Chondrocyte (in vitro differentiated cells): ENCODE measurements at regions not wholly inside any gene's neighbourhood (a gene's known extent, or its start where the extent isn't known, plus 50 kb on each side); places are given as distances from the start of the nearest gene placed in this dataset.

Experiments used
- DNase-seq: peaks from one replicate; pipeline ENCODE4 v3.0.0; 2021; ENCODE audit warnings: mixed read lengths, low spot score
- H3K27ac Mint-ChIP-seq: one replicate; pipeline ENCODE4 v1.8.0; 2021; ENCODE audit warnings: mild to moderate bottlenecking, moderate library complexity, mixed read lengths; ENCODE audit not compliant: unreplicated experiment
- H3K27me3 Mint-ChIP-seq: 2 replicates; pipeline ENCODE4 v1.8.0; 2021; ENCODE audit warnings: low read depth, mixed read lengths
- H3K36me3 Mint-ChIP-seq: 2 replicates; pipeline ENCODE4 v1.8.0; 2021; ENCODE audit warnings: low read depth, mixed read lengths
- H3K4me1 Mint-ChIP-seq: 2 replicates; pipeline ENCODE4 v1.8.0; 2021; ENCODE audit warnings: low read depth, mild to moderate bottlenecking, mixed read lengths
- H3K4me3 Mint-ChIP-seq: one replicate; pipeline ENCODE4 v1.8.0; 2021; ENCODE audit warnings: mild to moderate bottlenecking, moderate library complexity, mixed read lengths; ENCODE audit not compliant: unreplicated experiment
- H3K9me3 Mint-ChIP-seq: 2 replicates; pipeline ENCODE4 v1.8.0; 2021; ENCODE audit warnings: low read depth, mixed read lengths
- TF ChIP-seq, protein P1 (sequence below): fragments of 200-600 bp; sonication (generic); IDR thresholded peaks from 2 replicates; pipeline ENCODE4 v1.5.0; 2021; ENCODE audit warnings: antibody characterized with exemption, mild to moderate bottlenecking, moderate library complexity

DNA sequence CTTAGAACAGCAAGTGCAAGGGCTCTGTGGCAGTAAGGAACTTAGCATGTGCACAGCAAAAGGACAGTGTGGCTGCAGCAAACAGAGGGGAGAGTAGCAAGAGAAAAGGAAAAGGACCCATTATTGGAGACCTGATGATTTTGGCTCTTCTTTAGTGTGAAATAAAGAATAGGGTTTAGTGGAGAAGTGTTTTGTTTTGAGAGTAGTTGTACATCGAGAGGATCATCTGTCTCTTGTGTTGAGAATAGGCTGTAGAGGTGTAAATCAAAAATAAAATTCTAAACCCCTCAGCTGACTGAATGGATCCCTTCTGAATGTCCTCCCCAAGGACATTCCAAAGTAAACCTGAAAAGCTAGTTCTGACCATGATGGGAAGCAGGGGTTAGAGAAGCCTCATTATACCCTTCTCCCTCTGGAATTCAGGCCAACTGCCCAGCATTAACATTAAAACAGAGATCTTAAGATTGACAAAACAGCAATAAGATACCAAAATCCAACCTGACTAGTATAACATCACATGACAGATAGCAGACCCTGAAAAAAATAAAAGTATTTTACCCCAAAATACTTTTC lies 73.6 kb upstream of the OBI1 start:
- no peak for DNase-seq
- H3K9me3 Mint-ChIP-seq, result peaks cover 3% of the 10 kb centered on the region
- no peak overlapping the region for H3K27ac Mint-ChIP-seq
- no peaks in the 10 kb centered on the region for H3K36me3 Mint-ChIP-seq
- no peaks in the 10 kb centered on the region for H3K4me1 Mint-ChIP-seq
- H3K4me3 Mint-ChIP-seq, result no peak overlapping the region
- peaks cover 5% of the 10 kb centered on the region for H3K27me3 Mint-ChIP-seq
- TF ChIP-seq, protein P1, sequence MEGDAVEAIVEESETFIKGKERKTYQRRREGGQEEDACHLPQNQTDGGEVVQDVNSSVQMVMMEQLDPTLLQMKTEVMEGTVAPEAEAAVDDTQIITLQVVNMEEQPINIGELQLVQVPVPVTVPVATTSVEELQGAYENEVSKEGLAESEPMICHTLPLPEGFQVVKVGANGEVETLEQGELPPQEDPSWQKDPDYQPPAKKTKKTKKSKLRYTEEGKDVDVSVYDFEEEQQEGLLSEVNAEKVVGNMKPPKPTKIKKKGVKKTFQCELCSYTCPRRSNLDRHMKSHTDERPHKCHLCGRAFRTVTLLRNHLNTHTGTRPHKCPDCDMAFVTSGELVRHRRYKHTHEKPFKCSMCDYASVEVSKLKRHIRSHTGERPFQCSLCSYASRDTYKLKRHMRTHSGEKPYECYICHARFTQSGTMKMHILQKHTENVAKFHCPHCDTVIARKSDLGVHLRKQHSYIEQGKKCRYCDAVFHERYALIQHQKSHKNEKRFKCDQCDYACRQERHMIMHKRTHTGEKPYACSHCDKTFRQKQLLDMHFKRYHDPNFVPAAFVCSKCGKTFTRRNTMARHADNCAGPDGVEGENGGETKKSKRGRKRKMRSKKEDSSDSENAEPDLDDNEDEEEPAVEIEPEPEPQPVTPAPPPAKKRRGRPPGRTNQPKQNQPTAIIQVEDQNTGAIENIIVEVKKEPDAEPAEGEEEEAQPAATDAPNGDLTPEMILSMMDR, result no peak

DNA sequence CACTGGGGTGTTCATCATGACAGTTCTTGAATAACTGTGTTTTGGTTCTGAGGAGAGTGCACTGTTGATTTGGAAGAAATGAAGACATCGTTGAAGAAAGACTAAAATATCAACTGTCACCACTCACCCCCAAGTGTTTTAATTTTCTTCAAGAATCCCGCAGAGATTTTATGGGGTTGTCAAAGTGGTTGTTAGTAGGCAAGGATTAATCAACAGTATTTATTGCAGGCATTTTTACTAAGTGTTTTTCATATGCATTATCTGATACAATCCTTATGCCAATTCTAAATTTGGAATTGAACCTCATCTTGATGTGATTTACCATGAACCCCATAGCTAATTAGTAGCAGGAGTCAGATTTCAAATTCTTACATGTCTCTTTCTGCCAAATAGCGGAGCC lies 63.7 kb upstream of the OBI1 start:
- Mint-ChIP-seq H3K4me3 (no peak overlapping the region), H3K27me3 (peaks cover 6% of the 10 kb centered on the region), H3K27ac (no peak overlapping the region), H3K4me1 (no peaks in the 10 kb centered on the region), H3K9me3 (no peaks in the 10 kb centered on the region), H3K36me3 (no peaks in the 10 kb centered on the region)
- TF ChIP-seq, protein P1, result no peak
- DNase-seq, result no peak

DNA sequence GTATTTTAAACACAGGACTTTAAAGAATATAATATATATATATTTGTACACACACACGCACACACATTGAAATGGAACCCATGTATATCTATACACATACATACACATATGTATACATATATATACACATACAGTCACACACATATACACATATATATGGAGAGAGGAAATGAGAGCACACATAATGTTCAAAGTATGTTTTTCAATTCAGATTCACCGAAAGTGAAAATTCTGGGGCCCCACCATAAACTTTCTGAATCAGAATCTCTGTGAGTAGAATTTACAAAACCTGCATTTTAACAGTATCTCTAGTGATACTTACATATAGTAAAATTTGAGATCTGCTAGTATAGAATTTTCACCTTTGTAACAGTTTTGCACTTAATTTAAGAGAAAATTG lies 60.4 kb upstream of the OBI1 start:
- TF ChIP-seq, protein P1, result no peak
- H3K4me1 Mint-ChIP-seq, result no peaks in the 10 kb centered on the region
- H3K27ac Mint-ChIP-seq, result no peak overlapping the region
- no peaks in the 10 kb centered on the region for H3K36me3 Mint-ChIP-seq
- no peak overlapping the region for H3K4me3 Mint-ChIP-seq
- DNase-seq, result no peak
- H3K27me3 Mint-ChIP-seq, result peaks cover 6% of the 10 kb centered on the region
- no peaks in the 10 kb centered on the region for H3K9me3 Mint-ChIP-seq

DNA sequence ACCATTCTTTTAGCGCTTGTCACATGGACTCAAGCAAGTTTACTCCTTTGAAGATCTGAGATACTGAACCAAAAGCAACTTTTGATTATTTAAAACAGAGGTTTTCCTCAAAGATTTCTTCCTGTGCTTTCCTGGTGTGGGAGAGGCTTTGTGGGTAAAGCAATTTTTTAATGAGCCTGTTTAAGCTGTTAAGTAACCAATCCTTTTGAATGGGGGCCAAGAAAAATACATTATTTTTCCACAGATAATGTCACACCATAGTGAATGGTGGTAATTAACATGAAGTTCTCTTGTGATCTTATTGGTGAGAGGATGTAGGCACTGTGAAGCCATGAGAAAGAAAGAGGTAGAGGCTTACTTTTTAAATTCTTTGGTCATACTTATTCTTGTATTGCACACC lies 55.8 kb upstream of the OBI1 start:
- Mint-ChIP-seq H3K36me3 (no peaks in the 10 kb centered on the region), H3K4me1 (no peaks in the 10 kb centered on the region), H3K4me3 (no peak overlapping the region), H3K9me3 (no peaks in the 10 kb centered on the region), H3K27ac (no peak overlapping the region), H3K27me3 (peaks cover 4% of the 10 kb centered on the region)
- no peak for DNase-seq
- TF ChIP-seq, protein P1, result no peak

DNA sequence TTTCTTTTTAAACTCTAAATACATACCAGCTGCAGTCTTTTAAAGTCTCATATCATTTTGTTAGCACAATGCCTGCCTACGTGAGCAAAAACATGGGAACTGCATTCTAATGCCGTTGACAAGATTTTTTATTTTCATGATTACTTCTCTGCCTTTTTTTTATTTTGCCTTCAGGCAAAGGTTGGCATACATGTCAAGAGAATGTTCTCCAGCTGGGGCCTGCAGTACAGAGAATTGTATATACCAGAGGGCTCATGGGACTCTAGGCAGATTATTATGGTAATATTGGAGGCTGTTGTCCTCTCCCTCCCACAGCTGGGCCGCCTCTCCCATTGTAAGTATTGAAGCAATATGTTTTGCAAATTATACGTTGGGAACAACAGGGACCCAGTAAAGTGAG lies 53.9 kb upstream of the OBI1 start:
- Mint-ChIP-seq H3K4me1 (no peaks in the 10 kb centered on the region), H3K27me3 (peaks cover 7% of the 10 kb centered on the region), H3K4me3 (no peak overlapping the region), H3K9me3 (no peaks in the 10 kb centered on the region), H3K36me3 (no peaks in the 10 kb centered on the region), H3K27ac (no peak overlapping the region)
- no peak for DNase-seq
- TF ChIP-seq, protein P1, result no peak
